ENCODE measurements at regions not wholly inside any gene's neighbourhood (a gene's known extent, or its start where the extent isn't known, plus 50 kb on each side); places are given as distances from the start of the nearest gene placed in this dataset.
"Not testable (repeated sequence)": the region's sequence is repeated elsewhere in the genome, so short reads cannot be mapped to it uniquely, and the experiment has no call there.

DNA sequence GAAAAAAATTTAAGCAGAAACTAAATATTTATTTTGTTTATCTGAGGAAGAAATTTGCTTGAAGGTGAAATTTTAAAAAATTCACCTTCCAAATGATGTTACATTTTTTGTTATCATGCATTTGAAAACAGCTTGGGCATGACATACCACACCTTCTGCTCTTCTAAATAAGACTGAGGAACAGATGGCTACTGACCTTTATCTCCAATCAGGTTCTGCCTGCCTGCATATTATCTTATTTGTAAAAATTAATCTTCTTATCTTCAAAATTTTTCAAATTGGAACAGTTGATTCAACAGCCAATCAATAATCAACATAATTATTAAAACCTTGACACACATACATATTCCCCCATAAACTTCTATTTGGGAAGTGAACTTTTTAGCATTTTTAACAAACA lies 641.8 kb upstream of the ZNF385D start:
- TF ChIP-seq, protein P1, sequence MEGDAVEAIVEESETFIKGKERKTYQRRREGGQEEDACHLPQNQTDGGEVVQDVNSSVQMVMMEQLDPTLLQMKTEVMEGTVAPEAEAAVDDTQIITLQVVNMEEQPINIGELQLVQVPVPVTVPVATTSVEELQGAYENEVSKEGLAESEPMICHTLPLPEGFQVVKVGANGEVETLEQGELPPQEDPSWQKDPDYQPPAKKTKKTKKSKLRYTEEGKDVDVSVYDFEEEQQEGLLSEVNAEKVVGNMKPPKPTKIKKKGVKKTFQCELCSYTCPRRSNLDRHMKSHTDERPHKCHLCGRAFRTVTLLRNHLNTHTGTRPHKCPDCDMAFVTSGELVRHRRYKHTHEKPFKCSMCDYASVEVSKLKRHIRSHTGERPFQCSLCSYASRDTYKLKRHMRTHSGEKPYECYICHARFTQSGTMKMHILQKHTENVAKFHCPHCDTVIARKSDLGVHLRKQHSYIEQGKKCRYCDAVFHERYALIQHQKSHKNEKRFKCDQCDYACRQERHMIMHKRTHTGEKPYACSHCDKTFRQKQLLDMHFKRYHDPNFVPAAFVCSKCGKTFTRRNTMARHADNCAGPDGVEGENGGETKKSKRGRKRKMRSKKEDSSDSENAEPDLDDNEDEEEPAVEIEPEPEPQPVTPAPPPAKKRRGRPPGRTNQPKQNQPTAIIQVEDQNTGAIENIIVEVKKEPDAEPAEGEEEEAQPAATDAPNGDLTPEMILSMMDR (IDR thresholded peaks at IDR 0.05) = no peak

DNA sequence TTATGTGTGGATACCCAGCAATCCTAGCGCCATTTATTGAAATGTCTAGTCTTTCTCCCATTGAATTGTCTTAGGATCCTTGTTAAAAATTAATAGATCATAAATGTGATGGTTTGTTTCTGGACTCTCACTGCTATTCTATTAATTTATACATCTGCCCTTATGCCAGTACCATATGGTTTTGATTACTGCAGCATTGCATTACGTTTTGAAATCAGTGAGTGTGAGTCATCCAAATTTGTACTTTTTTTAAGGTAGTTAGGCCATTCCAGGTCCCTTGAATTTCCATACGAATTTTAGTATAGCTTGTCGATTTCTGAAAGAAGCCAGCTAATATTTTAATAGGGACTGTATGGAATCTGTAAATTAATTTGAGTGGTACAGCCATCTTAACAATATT lies 648.6 kb upstream of the ZNF385D start:
- TF ChIP-seq, protein P1 (IDR thresholded peaks at IDR 0.05) = no peak
- Histone ChIP-seq H3K27me3 (ENCODE audit: control insufficient read depth, insufficient read depth, low read length) (no peaks in the 10 kb centered on the region), H3K27ac (no peak overlapping the region), H3K4me3 (ENCODE audit: low read depth, low read length) (no peak overlapping the region), H3K36me3 (ENCODE audit: control insufficient read depth, insufficient read depth, low read length) (no peaks in the 10 kb centered on the region), H3K9me3 (ENCODE audit: control insufficient read depth, low read length) (no peaks in the 10 kb centered on the region), H2AFZ (no peak overlapping the region), H3K79me2 (no peaks in the 10 kb centered on the region), H3K4me1 (no peaks in the 10 kb centered on the region), H3K9ac (no peak overlapping the region), H3K4me2 (ENCODE audit: low read length) (no peak overlapping the region)

More for the DNA sequence above, 641.8 kb upstream of the ZNF385D start:
- Histone ChIP-seq H3K36me3 (ENCODE audit: control insufficient read depth, insufficient read depth, low read length) (no peaks in the 10 kb centered on the region), H3K4me1 (no peaks in the 10 kb centered on the region), H3K27ac (no peak overlapping the region), H2AFZ (no peak overlapping the region), H3K4me2 (ENCODE audit: low read length) (no peak overlapping the region), H3K9ac (no peak overlapping the region), H3K27me3 (ENCODE audit: control insufficient read depth, insufficient read depth, low read length) (no peaks in the 10 kb centered on the region), H3K79me2 (no peaks in the 10 kb centered on the region), H3K9me3 (ENCODE audit: control insufficient read depth, low read length) (no peaks in the 10 kb centered on the region), H3K4me3 (ENCODE audit: low read depth, low read length) (no peak overlapping the region)

DNA sequence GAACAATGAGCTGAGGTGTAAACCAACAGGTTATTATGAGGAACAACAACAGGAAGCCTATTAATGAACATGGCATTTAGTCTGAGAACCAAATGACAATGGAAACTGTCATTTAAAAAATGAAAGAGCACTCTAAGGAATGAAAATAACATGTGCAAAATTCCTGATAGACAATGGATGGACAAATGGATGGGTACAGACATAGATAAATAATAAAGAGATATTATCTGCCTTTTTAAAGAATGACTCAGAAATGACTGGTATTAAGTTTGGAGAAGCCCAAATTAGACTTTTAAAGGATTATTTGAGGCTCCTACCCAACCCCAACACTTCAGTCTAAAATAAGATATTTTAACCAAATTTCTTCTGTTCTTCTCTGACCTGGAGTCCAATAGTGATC lies 650.5 kb upstream of the ZNF385D start:
- H3K9me3 ChIP-seq (ENCODE audit: control insufficient read depth, low read length) = no peaks in the 10 kb centered on the region
- H3K27ac ChIP-seq = no peak overlapping the region

DNA sequence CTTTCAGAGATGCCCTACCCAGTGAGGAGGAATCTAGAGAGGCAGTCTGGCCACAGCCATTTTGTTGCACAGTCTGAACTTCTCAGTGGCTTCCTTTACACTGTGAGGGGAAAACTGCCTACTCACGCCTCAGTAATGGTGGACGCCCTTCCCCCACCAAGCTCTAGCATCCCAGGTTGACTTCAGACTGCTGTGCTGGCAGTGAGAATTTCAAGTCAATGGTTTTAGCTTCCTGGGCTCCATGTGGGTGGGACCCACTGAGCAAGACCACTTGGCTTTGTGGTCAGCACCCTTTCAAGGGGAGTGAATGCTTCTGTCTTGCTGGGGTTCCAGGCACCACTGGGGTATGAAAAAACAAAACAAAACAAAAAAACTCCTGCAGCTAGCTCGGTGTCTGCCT lies 663.2 kb upstream of the ZNF385D start:
- no peaks in the 10 kb centered on the region for H3K9me3 ChIP-seq (ENCODE audit: control insufficient read depth, low read length)
- H3K4me1 ChIP-seq = no peaks in the 10 kb centered on the region
- no peaks in the 10 kb centered on the region for H3K79me2 ChIP-seq
- no peak overlapping the region for H3K9ac ChIP-seq
- H2AFZ ChIP-seq = no peak overlapping the region
- H3K27me3 ChIP-seq (ENCODE audit: control insufficient read depth, insufficient read depth, low read length) = no peaks in the 10 kb centered on the region
- no peak overlapping the region for H3K4me2 ChIP-seq (ENCODE audit: low read length)
- no peaks in the 10 kb centered on the region for H3K36me3 ChIP-seq (ENCODE audit: control insufficient read depth, insufficient read depth, low read length)
- no peak overlapping the region for H3K27ac ChIP-seq
- TF ChIP-seq, protein P1 (IDR thresholded peaks at IDR 0.05) = no peak
- no peak overlapping the region for H3K4me3 ChIP-seq (ENCODE audit: low read depth, low read length)

More for the DNA sequence above, 650.5 kb upstream of the ZNF385D start:
- Histone ChIP-seq H3K36me3 (ENCODE audit: control insufficient read depth, insufficient read depth, low read length) (no peaks in the 10 kb centered on the region), H3K27me3 (ENCODE audit: control insufficient read depth, insufficient read depth, low read length) (no peaks in the 10 kb centered on the region), H3K4me1 (no peaks in the 10 kb centered on the region), H3K4me2 (ENCODE audit: low read length) (no peak overlapping the region), H3K79me2 (no peaks in the 10 kb centered on the region), H3K4me3 (ENCODE audit: low read depth, low read length) (no peak overlapping the region), H3K9ac (no peak overlapping the region), H2AFZ (no peak overlapping the region)
- TF ChIP-seq, protein P1 (IDR thresholded peaks at IDR 0.05) = no peak

DNA sequence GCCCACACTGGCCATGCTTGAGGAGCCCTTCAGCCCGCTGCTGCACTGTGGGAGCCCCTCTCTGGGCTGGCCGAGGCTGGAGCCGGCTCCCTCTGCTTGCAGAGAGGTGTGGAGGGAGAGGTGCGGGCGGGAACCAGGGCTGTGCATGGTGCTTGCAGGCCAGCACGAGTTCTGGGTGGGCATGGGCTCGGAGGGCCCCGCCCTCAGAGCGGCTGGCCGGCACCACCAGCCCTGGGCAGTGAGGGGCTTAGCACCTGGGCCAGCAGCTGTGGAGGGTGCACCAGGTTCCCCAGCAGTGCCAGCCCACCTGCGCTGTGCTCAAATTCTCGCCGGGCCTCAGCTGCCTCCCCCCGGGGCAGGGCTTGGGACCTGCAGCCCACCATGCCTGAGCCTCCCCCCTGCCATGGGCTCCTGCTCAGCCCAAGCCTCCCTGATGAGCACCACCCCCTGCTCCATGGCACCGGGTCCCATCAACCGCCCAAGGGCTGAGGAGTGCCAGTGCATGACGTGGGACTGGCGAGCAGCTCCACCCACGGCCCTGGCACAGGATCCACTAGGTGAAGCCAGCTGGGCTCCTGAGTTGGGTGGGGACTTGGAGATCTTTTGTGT lies 665.9 kb upstream of the ZNF385D start:
- not testable (repeated sequence) for H3K4me1 ChIP-seq; H3K4me3 ChIP-seq (ENCODE audit: low read depth, low read length); H2AFZ ChIP-seq; H3K36me3 ChIP-seq (ENCODE audit: control insufficient read depth, insufficient read depth, low read length); H3K79me2 ChIP-seq; H3K9me3 ChIP-seq (ENCODE audit: control insufficient read depth, low read length); H3K4me2 ChIP-seq (ENCODE audit: low read length); H3K27me3 ChIP-seq (ENCODE audit: control insufficient read depth, insufficient read depth, low read length); H3K9ac ChIP-seq; H3K27ac ChIP-seq

Measured in parathyroid adenoma (tissue), 2 donors.